HT1080 (cell line): ENCODE measurements at regions not wholly inside any gene's neighbourhood (a gene's known extent, or its start where the extent isn't known, plus 50 kb on each side); places are given as distances from the start of the nearest gene placed in this dataset.

Experiments
- DNase-seq: peaks from one replicate; pipeline ENCODE4 v3.0.0-alpha.2; 2015; ENCODE audit warnings: low read depth

DNA sequence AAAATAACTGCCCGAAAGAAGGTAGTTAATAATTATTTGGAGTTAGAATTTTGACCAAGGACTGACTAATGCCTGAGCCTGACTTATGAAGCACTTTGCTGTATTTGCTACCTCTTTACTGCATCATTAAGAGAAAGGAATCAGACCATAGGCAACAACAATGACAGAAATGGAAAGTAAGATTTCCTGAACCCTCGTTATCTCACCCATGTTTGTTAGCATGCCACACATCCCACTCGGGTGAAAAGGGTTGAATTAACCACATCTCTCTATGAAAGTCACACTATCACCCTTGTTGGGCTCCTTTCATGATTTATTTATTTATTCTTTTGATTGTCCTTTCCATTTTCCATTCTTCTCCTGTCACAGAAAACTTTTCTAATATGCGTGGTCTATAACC lies 59.6 kb downstream of the OLIG3 start:
- no peak for DNase-seq

DNA sequence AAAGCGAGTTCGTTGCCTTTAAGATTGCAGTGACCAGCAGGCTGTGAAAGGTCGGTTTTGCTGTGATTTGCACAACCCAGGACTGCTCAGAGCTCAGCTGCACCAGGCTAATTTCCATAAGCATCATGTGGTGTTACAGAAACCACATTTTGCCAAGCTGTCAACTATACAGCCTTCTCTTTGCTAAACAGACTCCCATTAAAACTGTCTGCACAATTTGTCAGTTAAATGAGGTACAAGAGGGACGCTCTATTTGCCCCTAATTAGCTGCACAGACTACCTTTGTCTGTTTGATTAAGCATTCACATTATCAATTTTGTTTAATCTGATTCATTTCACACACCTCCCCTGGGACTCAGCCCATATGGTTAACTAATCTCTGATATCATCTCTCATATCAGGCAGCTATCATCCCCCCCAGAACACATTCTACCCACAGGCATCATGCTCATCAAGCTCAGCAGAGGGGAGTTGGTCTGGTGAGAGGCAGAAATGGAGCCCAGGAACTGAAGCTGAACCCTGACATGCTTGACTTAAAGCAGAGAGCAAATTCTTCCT lies 62.1 kb downstream of the OLIG3 start:
- DNase-seq = no peak

DNA sequence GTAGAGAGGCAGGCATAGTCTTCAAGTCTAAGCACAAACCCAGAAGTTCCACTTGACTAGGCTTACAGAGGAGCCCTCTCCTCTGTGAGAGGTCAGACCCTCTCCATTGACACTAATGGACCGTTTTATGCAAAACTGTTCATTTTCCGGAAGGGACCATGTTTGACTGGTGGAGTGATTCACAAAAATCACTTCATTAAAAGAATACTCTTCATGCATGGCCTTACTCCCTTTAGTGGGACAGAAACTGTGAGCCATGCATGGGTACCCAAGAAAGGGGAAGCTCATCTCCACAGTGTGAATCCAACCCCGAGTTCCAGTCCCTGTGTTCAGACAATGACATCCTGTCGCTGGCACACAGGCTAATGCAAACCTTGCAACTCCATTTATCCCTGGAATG lies 63.2 kb downstream of the OLIG3 start:
- DNase-seq = no peak

DNA sequence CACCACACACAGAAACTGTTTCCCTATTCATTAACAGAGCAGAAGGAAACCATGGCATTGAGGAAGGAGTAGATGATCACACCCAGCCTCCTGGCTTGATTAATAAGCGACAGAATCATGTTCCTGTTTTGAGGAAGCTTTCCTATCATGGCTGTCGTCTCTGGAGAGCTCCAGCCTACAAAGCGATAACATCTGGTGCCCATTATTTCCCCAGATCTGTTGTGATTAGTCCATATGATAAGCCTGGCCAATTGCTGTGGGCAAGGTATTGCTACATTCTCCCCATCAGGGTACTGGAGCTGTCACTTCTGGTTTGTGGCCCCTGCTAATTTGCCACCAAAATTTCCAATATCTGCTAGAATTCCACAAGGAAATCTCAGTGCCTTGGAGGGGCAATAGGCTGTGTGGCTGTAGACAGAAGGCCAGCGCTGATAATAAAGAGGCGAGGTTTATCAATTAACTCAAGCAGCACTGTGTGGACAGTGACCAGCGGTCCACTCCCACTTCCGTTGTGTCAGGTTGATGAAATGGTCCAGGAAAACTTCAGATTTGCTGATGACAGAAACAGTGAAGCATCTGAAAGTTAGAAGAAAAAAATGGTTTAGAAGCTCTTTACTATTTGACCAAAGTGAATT lies 66.4 kb downstream of the OLIG3 start:
- DNase-seq = no peak

DNA sequence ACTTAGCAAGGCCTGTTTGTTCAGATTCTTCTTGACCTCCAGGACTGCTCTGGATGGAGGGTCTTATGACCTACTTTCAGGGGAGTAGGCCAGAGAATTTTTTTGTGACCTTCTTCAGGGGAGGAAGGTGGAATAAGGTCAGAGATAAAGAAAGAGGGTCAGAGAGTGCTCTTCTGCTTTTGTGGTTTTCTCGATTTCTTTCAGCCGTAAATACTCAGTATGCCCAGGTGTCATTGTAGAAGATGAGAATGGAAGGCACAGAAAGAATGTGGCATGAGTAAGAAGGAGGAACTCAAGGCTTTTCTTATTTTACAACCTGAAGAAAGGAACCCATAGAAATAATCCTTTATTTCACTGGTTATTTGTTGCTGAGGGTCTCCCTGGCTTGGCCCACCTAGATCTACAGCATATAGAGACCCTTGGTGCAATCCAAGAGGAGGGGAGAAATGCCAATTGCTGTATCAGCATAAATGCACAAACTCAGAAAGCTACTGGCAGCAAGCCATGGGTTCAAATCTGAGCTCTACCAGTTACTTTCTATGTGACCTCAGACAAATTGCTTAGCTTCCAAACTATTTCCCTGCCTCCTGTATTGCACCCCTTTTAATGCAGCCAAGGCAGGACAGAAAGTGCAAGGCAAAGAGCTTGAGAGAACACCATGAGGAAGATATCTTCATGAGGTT lies 68.0 kb downstream of the OLIG3 start:
- no peak for DNase-seq

DNA sequence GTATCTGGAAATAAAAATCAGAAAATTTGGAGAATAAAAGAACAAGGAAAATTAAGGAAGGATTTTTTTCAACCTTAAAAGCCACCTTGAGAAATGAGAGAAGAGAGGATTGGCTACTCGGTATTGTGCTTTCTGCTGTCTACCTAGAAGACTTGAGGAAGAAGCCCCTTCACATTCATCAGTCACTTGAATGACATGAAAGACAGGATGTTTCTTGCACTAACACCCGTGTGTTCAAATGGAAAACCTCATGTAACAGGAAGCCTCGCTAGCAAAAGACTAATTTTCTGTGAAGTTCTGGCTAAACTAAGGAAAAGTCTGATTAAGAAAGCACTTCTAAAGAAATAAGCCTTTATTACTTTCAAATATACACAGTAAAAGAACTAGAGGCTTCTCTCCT lies 69.9 kb downstream of the OLIG3 start:
- DNase-seq = no peak

DNA sequence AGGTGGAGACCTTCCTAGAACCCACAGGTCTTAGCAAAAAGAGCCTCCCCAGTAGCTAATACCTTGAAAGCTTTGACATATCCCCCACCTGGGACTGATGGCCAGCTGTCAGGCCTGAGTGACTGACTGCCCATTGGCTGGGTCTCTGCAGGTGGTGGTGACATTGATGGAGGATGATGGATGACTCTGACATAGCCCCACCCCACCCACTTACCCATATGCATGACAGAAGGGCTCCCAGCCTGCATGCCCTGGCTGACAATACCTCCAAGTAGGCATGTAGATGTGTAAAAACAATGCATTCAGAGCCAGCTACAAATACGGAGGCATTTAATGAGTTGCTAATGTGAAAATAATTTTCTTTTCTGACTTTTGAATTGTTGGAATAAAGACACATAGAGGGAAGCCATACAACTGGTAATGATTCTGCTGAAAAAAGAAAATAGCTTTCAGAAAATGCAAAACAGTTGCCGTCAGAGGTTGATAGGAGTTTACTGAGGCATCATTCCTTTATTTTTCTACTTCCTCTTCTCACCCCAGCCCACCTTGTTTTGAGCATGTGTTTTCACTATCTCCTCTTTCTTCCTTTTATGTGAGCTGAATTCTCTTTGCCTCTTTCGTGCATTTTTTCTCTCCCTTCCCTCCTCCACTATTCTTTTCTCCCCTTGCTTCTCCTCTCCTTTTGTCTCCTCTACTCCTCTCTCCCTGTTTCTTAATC lies 70.6 kb downstream of the OLIG3 start:
- DNase-seq = no peak

DNA sequence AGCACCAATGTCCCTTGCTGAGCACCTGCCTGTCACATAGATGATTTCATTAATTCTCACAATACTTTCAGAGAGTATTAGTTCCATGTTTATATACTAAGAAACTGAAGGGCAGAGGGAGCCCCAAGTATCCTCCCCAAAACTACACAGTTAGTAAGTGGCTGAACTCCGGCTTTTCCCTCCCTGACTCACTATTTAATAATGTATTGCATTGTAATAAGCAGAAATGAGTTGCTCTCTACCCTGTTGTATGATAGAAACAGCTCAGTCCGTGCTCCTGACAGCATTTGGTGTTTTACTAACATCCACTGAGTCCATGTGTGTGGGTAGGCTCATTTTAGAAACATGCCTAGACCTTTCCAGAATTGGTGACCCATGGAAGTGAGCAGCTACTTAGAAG lies 76.8 kb downstream of the OLIG3 start:
- DNase-seq = no peak

DNA sequence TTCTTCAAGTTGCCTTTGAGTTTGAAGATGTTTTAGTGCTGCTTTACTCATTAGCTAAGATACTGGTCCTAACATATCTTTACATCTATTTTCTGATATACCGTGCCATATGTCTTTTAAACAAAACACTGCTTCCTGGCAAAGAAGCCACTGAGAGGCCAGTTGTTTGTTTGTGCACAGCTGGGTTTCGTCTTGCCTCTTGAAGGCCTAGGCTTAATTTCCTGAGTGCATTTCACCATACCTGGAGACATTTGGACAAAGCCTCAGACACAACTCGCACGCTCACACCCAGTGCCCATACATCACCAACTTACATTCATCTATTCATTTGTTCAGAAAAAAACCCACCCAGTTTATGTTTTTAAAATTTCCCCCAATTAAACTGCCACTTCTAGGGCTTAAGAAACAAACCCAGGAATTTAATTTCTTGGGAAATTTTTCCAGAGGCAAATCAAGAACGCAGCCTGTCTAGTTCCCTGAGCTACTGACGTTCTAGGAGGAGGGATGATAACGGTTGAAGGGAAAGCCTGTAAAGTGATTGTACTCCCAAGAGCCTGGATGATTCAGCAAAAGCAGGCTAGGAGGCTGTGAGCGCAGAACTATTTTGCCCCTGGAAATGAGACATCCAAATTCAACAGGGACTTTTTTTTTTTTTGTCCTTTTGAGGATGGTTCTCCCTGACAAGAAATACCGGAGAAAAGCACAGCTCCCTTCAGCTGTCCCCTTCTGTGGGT lies 77.7 kb downstream of the OLIG3 start:
- DNase-seq = peak; percentile 54

DNA sequence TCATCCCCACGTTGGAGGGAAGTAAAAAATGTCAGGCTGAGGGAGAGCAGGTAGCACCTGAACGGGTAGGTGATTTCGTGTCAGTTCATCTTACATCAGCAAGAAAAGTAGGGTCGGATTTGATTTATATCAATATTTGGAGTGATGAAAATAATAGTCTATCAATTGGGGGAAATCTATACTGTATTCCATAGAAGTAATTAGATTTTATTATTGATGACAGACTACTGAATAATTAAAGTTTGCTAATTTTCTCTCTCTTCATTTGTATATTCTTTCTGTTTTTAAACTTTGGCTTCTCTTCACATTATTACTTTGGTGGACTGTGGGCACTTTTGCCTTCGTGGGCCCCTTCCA lies 78.4 kb downstream of the OLIG3 start:
- DNase-seq = no peak

DNA sequence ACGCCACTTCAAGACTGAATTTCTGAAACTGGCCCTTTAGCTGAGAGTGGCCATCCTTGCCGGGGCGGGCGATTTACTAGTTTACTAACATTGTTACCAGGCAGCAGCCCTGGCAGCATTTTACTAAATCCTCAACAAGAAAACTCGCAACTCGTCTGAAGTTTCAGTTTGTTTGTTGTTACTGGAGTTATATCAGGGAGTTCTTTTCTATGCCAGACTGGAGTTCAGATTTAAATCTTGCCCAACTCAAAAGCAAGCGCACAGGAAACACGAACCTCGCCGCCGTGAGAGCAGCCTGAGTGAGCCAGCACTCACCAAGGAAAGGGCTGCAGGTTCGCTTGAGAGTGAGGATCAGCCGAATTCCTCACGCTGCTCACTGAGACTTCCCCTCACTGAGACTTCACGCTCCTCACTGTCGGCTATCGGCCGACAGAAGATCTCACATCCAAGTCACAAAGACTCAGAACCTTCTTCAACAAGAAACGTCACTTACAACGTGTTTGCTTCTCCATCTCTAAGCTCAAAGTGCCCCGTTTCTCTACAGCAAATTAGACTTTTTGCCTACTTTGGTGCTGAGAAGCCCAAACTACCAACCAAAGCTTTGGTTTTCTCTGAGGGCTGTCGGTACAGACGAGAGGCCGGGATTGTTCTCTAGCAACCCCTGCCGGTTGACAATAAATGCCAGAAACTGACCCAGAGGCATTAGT lies 78.9 kb downstream of the OLIG3 start:
- no peak for DNase-seq

DNA sequence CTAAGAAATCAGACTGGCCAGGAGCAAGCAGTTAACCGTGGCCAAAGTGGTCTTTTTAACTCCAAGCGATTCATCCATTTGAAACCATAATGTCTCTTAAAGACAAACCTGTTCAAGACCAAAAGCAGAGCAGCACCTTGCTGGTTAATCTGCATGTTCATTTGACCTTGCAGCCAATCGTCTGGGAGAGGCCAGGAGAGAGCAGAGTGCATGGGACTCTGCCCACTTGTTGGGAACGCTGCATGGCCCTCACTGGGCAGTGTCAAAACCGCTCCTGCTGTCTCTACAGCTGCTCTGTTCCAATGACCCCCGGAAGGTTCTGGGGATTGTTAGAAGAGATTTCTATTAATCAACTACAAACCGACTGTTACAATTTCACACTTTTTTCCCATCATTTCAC lies 79.6 kb downstream of the OLIG3 start:
- no peak for DNase-seq

DNA sequence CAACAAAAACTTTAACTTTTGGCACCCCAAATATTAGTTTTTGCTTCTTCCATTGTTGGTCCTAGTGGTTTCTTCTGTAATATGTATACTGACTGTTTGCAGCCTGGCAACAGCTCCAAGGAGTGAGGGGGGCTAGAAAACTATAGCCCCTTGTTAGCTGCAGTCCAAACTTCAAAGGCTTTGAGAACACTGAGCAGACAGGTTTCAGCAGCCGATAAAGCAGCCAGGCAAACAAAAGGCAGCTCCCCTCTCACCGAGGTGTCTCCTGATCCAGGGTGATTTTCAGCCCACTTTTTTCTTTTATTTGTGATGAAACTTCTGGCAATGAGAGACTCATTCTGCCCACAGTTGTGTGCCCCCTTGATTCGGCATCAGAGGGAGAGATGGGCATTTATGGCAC lies 80.7 kb downstream of the OLIG3 start:
- DNase-seq = no peak

DNA sequence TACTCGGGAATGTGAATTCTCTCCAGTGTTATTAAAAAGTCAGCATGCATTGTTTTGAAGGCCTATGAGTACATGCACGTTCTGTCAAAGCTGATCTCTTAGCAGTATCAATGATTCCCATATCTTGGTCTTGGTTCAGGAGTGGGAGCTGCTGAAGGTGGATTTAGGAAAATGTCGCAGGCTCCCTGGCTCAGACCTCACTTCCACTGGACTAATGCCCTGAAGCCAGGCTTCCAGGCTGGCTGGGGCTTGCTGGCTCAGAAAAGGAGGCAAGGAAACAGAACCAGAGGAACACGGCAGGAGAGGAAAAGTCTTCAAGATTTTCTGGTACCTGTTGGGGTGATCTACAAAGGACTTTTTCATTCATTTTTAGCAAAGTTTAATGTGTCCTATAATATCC lies 81.6 kb downstream of the OLIG3 start:
- no peak for DNase-seq

DNA sequence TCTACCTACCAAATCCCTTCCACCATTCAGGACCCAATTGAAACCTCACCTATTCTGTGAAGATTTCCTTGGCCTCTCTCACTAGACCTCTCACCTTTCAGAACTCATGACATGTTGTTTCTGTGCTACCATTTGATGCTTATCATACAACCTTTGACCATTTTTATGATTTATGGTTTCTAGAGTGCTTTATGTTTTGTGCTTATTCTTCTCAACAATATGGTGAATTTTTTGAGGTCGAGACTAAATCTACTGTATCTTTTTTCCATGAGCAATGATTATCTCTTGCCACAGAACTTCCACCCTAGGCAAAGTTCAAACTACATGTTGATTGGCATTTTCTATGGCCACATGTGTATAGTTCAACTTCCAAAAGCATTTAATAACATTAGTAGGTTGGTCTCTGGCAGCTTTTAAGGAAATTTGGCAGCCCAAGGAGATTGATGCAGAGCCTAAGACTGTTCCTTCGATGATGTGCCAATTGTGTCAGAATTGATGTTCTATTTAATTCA lies 84.9 kb downstream of the OLIG3 start:
- no peak for DNase-seq

DNA sequence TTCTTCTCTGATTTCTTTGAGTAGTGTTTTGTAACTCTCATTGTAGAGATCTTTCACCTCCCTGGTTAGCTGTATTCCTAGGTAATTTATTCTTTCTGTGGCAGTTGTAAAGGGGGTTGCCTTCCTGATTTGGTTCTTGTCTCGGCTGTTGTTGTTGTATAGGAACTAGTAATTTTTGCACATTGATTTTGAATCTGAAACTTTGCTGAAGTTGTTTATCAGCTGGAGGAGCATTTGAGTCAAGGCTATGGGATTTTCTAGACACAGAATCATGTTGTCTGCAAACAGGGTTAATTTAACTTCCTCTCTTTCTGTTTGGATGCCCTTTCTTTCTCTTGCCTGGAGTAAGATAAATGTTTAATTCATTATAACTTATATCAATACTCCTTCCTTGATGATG lies 86.4 kb downstream of the OLIG3 start:
- no peak for DNase-seq

DNA sequence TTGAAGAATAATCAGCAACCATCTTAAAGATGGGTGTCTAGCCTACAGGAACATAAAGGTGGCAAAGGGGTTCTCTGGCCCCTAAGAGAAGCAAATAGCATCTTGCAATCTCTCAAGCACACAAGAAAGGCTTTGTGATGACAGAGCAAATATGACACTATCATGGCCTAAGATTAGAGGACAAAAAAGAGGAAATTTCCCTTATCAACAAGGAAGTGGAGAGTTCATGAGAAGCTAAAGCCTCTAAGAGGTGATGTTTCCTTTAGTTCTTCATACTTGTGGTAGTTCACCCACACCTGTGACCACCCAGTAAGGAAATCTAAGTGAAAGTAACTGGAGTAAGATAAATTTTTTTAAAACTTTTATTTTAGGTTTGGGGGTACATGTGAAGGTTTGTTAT lies 88.4 kb downstream of the OLIG3 start:
- no peak for DNase-seq

DNA sequence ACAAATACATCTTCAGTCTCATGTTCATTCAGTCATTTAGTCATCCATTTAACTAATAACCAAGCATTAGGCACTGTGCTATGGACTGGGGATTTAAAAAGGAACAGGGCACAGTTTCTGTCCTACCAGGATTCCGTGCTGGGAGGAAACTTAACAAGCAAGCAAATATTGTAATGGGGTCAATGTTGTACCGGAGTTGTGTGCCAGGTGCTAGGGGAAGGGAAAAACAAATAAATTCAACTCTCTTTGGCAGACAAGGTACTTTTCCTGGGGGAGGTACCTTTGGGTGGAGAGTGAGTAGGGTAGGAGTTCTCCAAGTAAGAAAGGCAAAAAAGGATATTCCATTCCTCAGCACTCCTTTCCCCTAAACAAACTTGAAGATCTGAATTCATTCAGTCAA lies 90.3 kb downstream of the OLIG3 start:
- DNase-seq = no peak

DNA sequence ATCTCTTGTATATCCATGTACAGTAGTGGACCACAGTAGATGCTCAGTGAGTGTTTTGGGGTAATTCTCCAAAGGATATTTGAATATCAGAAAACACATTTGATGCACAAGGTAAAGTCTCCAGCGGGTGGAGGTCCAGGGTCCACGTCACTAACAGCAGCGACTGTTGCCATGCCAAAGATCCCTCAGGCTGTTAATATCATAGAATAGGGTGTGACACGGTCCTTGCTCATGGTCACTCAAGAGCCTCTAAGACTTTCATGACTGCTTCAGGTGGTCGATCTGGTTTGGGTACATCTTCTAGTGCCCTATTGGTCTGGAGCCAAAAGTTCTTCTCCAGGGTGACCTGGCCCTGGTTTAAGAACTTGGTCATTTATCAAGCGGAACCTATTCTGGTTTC lies 90.8 kb downstream of the OLIG3 start:
- no peak for DNase-seq

DNA sequence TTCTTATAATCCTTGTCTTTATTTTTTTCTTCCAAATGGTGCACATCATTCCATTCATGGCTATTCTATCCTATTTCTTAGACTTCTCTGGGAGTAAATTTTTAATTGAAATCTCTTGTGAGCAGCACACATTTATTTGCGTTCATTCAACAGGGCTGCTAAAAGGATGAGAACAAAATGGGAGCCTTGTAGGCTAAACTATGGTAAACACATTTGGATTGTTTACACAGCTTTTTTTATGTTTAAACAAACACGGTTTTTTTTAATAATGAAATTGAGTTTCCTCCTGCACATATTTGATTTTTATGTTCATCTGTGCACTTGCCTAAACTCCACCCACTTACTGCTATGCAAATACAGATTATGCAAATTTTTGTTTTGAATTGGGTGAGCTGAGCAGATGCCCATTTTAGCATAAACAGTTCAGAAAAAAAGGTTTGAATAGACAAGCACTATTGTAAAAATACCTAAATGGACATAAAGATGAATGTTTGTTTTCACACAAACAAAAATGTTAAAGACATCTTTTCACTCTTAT lies 92.0 kb downstream of the OLIG3 start:
- DNase-seq = no peak

DNA sequence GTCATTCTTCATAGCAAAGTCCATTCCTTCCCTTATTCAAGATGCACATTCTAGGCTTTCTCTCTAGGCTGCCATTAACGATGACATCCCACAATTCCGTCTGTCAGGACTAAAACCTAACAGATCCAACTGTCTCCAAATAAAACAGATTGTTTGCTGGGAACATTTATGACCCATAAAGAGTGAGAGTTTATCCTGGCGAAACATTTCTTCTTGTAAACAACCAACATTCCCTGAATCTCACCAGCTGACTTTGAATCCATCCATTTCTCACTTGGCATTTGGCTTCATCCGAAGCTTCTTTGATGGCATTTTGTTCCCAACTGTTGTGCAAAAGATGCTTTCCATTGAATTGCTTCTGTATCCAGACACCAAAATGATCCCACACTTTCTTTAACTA lies 93.1 kb downstream of the OLIG3 start:
- no peak for DNase-seq
